Tibial nerve (tissue), 4 donors: ENCODE measurements at regions not wholly inside any gene's neighbourhood (a gene's known extent, or its start where the extent isn't known, plus 50 kb on each side); places are given as distances from the start of the nearest gene placed in this dataset.

ENCODE experiments used
- EP300 ChIP-seq, 2 donors: sonication (generic); formaldehyde crosslinking; IDR thresholded peaks; one replicate each; pipeline ENCODE4 v1.6.1; 2017; ENCODE audit warnings: antibody characterized with exemption in 2 of 2, mild to moderate bottlenecking in 1 of 2
- POLR2A ChIP-seq, 2 donors: fragments of 450-650 bp; IDR thresholded peaks; one replicate each; pipeline ENCODE4 v1.6.1; 2017; ENCODE audit warnings: antibody characterized with exemption in 2 of 2, mild to moderate bottlenecking in 2 of 2, moderate library complexity in 2 of 2
- TF ChIP-seq, protein P1 (sequence below), 5 experiments: fragments of 200-600 bp in 3 of 5; fragments of 450-650 bp in 2 of 5; sonication (generic) in 3 of 5; IDR thresholded peaks; one replicate each; pipeline ENCODE4 v1.5.1; 2016 to 2019; ENCODE audit warnings: antibody characterized with exemption in 5 of 5, mild to moderate bottlenecking in 3 of 5, moderate library complexity in 2 of 5

DNA sequence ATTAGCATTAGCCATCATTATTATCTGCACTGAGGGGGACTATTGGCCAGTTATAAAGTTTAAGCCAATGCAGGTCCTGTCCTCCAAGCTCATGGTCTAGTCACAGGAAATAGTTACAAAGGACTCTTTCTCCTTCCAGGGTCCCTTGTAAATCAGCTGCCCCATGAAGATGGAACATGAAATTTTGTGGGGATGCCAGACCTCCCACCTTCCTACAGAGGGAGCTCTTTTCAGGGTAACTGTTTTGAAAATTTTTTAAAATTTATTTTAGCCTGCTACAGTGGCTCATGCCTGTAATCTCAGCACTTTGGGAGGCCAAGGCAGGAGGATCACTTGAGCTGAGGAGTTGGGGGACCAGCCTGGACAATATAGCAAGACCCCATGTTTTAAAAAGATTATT is 124.4 kb upstream of the SLC34A2 start:
- TF ChIP-seq, protein P1, sequence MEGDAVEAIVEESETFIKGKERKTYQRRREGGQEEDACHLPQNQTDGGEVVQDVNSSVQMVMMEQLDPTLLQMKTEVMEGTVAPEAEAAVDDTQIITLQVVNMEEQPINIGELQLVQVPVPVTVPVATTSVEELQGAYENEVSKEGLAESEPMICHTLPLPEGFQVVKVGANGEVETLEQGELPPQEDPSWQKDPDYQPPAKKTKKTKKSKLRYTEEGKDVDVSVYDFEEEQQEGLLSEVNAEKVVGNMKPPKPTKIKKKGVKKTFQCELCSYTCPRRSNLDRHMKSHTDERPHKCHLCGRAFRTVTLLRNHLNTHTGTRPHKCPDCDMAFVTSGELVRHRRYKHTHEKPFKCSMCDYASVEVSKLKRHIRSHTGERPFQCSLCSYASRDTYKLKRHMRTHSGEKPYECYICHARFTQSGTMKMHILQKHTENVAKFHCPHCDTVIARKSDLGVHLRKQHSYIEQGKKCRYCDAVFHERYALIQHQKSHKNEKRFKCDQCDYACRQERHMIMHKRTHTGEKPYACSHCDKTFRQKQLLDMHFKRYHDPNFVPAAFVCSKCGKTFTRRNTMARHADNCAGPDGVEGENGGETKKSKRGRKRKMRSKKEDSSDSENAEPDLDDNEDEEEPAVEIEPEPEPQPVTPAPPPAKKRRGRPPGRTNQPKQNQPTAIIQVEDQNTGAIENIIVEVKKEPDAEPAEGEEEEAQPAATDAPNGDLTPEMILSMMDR (IDR thresholded peaks at IDR 0.05) = no peak
- TF ChIP-seq EP300 (IDR thresholded peaks at IDR 0.05) = no peak
- TF ChIP-seq POLR2A (IDR thresholded peaks at IDR 0.05) = no peak
